Activated CD8-positive, alpha-beta T cell treated with anti-CD3 and anti-CD28 coated beads for 36 hours (primary cell): ENCODE measurements at regions not wholly inside any gene's neighbourhood (a gene's known extent, or its start where the extent isn't known, plus 50 kb on each side); places are given as distances from the start of the nearest gene placed in this dataset.

Source experiments
- ATAC-seq: fragments of 200-7000 bp; cut with Tn5 transposase; one replicate; pipeline ENCODE4 v1.10.0; 2021; ENCODE audit warnings: mild to moderate bottlenecking, moderate library complexity
- CTCF ChIA-PET: fragments of 350-600 bp; sonication (Branson Sonifier 250); formaldehyde crosslinking; loops from one replicate; lab custom pipeline; 2021; ENCODE audit warnings: antibody characterized with exemption; lab: Charles Lee
- POLR2A ChIA-PET: fragments of 350-600 bp; sonication (Branson Sonifier 250); formaldehyde crosslinking; loops from one replicate; lab custom pipeline; 2021; ENCODE audit warnings: antibody characterized with exemption; lab: Charles Lee
- DNase-seq: peaks from one replicate; pipeline ENCODE4 v3.0.0-alpha.2; 2020
- H3K27ac Mint-ChIP-seq: one replicate; pipeline ENCODE4 v1.8.0; 2021; ENCODE audit warnings: mild to moderate bottlenecking, mixed read lengths
- H3K27me3 Mint-ChIP-seq: one replicate; pipeline ENCODE4 v1.8.0; 2021; ENCODE audit warnings: mixed read lengths
- H3K36me3 Mint-ChIP-seq: one replicate; pipeline ENCODE4 v1.8.0; 2021; ENCODE audit warnings: low read depth, mixed read lengths
- H3K4me1 Mint-ChIP-seq: one replicate; pipeline ENCODE4 v1.8.0; 2021; ENCODE audit warnings: low read depth, mixed read lengths
- H3K4me3 Mint-ChIP-seq: one replicate; pipeline ENCODE4 v1.8.0; 2021; ENCODE audit warnings: mild to moderate bottlenecking, moderate library complexity, mixed read lengths
- H3K9me3 Mint-ChIP-seq: one replicate; pipeline ENCODE4 v1.8.0; 2021; ENCODE audit warnings: mixed read lengths
- CTCF ChIP-seq: fragments of 200-600 bp; IDR thresholded peaks from one replicate; pipeline ENCODE4 v1.8.0; 2022; ENCODE audit warnings: antibody characterized with exemption, mild to moderate bottlenecking
- intact Hi-C: fragments of 100-400 bp; cut with micrococcal nuclease; formaldehyde crosslinking; loops from one replicate; pipeline ENCODE4 v1.10.0; 2022

GRCh38 chr6:150698391-150698790 is 98.7 kb downstream of the PLEKHG1 start:
- Mint-ChIP-seq H3K4me1 (peaks cover 3% of the 10 kb centered on the region), H3K9me3 (no peaks in the 10 kb centered on the region), H3K36me3 (no peaks in the 10 kb centered on the region), H3K27me3 (no peaks in the 10 kb centered on the region), H3K4me3 (no peak overlapping the region), H3K27ac (no peak overlapping the region)
- POLR2A ChIA-PET = no interaction called here
- ATAC-seq (no peak), DNase-seq (no peak)
- no peak for TF ChIP-seq CTCF
- intact Hi-C loops = no loop called here
- CTCF ChIA-PET = no interaction called here

GRCh38 chr6:150702675-150703074 is 103.0 kb downstream of the PLEKHG1 start:
- ATAC-seq (no peak), DNase-seq (no peak)
- Mint-ChIP-seq H3K4me1 (peaks cover 3% of the 10 kb centered on the region), H3K9me3 (no peaks in the 10 kb centered on the region), H3K27ac (no peak overlapping the region), H3K27me3 (no peaks in the 10 kb centered on the region), H3K36me3 (no peaks in the 10 kb centered on the region), H3K4me3 (no peak overlapping the region)
- intact Hi-C loops = no loop called here
- CTCF ChIA-PET = interaction anchor here (1.0 kb wide), 1 partner anchor 113 kb away, joined by 3 read pairs; no protein-coding TSS in a partner anchor
- no peak for TF ChIP-seq CTCF
- POLR2A ChIA-PET = no interaction called here

- peaks cover 3% of the 10 kb centered on the region for H3K4me1 Mint-ChIP-seq
- intact Hi-C loops = no loop called here
These were observed 104.9 kb downstream of the PLEKHG1 start for GRCh38 chr6:150704447-150705192.

GRCh38 chr6:150705392-150705791 is 105.7 kb downstream of the PLEKHG1 start:
- no peak for TF ChIP-seq CTCF
- intact Hi-C loops = no loop called here
- ChIA-PET CTCF (interaction anchor here (0.9 kb wide), 1 partner anchor 18 kb away, joined by 3 read pairs; no protein-coding TSS in a partner anchor), POLR2A (no interaction called here)
- DNase-seq (no peak), ATAC-seq (no peak)
- no peak overlapping the region for H3K4me3 Mint-ChIP-seq
- no peaks in the 10 kb centered on the region for H3K9me3 Mint-ChIP-seq
- H3K27ac Mint-ChIP-seq = no peak overlapping the region
- H3K27me3 Mint-ChIP-seq = no peaks in the 10 kb centered on the region
- peaks cover 3% of the 10 kb centered on the region for H3K4me1 Mint-ChIP-seq
- no peaks in the 10 kb centered on the region for H3K36me3 Mint-ChIP-seq

More at GRCh38 chr6:150704447-150705192, 104.9 kb downstream of the PLEKHG1 start:
- no peak for TF ChIP-seq CTCF
- no peak for DNase-seq
- Mint-ChIP-seq H3K36me3 (no peaks in the 10 kb centered on the region), H3K27ac (no peak overlapping the region), H3K4me3 (no peak overlapping the region), H3K27me3 (no peaks in the 10 kb centered on the region), H3K9me3 (no peaks in the 10 kb centered on the region)
- ChIA-PET CTCF (no interaction called here), POLR2A (no interaction called here)
- ATAC-seq = no peak

- Mint-ChIP-seq H3K4me3 (no peak overlapping the region), H3K9me3 (no peaks in the 10 kb centered on the region), H3K4me1 (no peaks in the 10 kb centered on the region), H3K27ac (no peak overlapping the region), H3K36me3 (no peaks in the 10 kb centered on the region), H3K27me3 (no peaks in the 10 kb centered on the region)
- ChIA-PET CTCF (no interaction called here), POLR2A (no interaction called here)
- ATAC-seq = no peak
- no peak for TF ChIP-seq CTCF
- intact Hi-C loops = no loop called here
- DNase-seq = no peak
These were observed 110.6 kb downstream of the PLEKHG1 start for GRCh38 chr6:150710236-150710635.
